ENCODE measurements at regions not wholly inside any gene's neighbourhood (a gene's known extent, or its start where the extent isn't known, plus 50 kb on each side); places are given as distances from the start of the nearest gene placed in this dataset.
"Not testable (repeated sequence)": the region's sequence is repeated elsewhere in the genome, so short reads cannot be mapped to it uniquely, and the experiment has no call there.

DNA sequence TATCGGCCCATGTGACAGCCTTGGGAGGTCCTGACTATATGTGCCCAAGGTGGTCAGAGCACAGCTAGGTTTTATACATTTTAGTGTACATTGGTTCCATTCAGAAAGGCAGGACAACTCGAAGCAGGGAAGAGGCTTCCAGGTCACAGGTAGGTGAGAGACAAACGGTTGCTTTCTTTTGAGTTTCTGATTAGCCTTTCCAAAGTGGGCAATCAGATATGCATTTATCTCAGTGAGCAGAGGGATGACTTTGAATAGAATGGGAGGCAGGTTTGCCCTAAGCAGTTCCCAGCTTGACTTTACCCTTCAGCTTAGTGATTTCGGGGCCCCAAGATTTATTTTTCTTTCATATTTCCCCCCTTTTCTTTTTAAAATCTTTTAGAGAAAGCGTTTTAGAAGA, 87.6 kb upstream of the PPP2R5C start:
- Histone ChIP-seq H3K27ac (ENCODE audit: low read depth in 2 of 2, low read length in 2 of 2) (no peak overlapping the region), H3K9ac (ENCODE audit: low read depth in 1 of 2, low read length in 2 of 2) (no peak overlapping the region), H3K36me3 (ENCODE audit: control insufficient read depth in 2 of 2, insufficient read depth in 2 of 2, low read length in 2 of 2) (no peaks in the 10 kb centered on the region), H3K4me3 (ENCODE audit: low read length in 2 of 2) (no peak overlapping the region), H3K27me3 (ENCODE audit: control insufficient read depth in 2 of 2, insufficient read depth in 2 of 2, low read length in 2 of 2) (no peaks in the 10 kb centered on the region), H3K9me3 (ENCODE audit: control insufficient read depth in 2 of 2, low read length in 2 of 2) (peaks cover 0 to 3% of the 10 kb centered on the region in 2 donors), H3K4me1 (ENCODE audit: control insufficient read depth in 2 of 2, insufficient read depth in 2 of 2, low read length in 2 of 2) (no peaks in the 10 kb centered on the region)

DNA sequence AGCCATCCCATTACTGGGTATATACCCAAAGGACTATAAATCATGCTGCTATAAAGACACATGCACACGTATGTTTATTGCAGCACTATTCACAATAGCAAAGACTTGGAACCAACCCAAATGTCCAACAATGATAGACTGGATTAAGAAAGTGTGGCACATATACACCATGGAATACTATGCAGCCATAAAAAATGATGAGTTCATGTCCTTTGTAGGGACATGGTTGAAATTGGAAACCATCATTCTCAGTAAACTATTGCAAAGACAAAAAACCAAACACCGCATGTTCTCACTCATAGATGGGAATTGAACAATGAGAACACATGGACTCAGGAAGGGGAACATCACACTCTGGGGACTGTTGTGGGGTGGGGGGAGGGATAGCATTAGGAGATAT, 85.7 kb upstream of the PPP2R5C start:
- not testable (repeated sequence) for H3K36me3 ChIP-seq (ENCODE audit: control insufficient read depth in 2 of 2, insufficient read depth in 2 of 2, low read length in 2 of 2); H3K27me3 ChIP-seq (ENCODE audit: control insufficient read depth in 2 of 2, insufficient read depth in 2 of 2, low read length in 2 of 2); H3K9ac ChIP-seq (ENCODE audit: low read depth in 1 of 2, low read length in 2 of 2); H3K27ac ChIP-seq (ENCODE audit: low read depth in 2 of 2, low read length in 2 of 2); H3K4me3 ChIP-seq (ENCODE audit: low read length in 2 of 2); H3K4me1 ChIP-seq (ENCODE audit: control insufficient read depth in 2 of 2, insufficient read depth in 2 of 2, low read length in 2 of 2); H3K9me3 ChIP-seq (ENCODE audit: control insufficient read depth in 2 of 2, low read length in 2 of 2)

DNA sequence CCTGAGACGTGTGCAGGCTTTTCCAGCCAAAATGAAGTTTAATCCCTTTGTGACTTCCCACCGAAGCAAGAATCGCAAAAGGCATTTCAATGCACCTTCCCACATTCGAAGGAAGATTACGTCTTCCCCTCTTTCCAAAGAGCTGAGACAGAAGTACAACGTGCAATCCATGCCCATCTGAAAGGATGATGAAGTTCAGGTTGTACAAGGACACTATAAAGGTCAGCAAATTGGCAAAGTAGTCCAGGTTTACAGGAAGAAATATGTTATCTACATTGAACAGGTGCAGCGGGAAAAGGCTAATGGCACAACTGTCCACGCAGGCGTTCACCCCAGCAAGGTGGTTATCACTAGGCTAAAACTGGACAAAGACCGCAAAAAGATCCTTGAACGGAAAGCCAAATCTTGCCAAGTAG, 83.6 kb upstream of the PPP2R5C start:
- H3K4me3 ChIP-seq (ENCODE audit: low read length in 2 of 2); H3K9me3 ChIP-seq (ENCODE audit: control insufficient read depth in 2 of 2, low read length in 2 of 2); H3K9ac ChIP-seq (ENCODE audit: low read depth in 1 of 2, low read length in 2 of 2); H3K27me3 ChIP-seq (ENCODE audit: control insufficient read depth in 2 of 2, insufficient read depth in 2 of 2, low read length in 2 of 2); H3K4me1 ChIP-seq (ENCODE audit: control insufficient read depth in 2 of 2, insufficient read depth in 2 of 2, low read length in 2 of 2); H3K27ac ChIP-seq (ENCODE audit: low read depth in 2 of 2, low read length in 2 of 2); H3K36me3 ChIP-seq (ENCODE audit: control insufficient read depth in 2 of 2, insufficient read depth in 2 of 2, low read length in 2 of 2): not testable (repeated sequence)

DNA sequence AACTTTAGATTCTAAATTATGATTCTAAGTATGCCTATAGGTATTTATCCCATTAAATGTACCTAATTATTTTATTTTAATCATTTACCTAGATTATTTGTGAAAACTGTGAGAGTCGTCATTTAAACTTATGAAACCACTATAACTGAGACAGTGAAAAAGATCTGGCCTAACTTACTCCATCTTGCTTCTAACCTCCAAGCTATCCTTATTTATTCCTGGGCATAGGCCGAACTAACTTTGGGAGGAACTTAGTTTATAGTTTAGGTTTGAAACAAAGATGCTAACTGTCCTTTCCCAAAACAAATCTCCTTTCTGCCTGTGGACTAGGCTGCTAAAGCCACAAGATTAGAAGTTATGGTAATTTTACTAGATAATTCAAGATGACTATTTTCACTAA, 79.7 kb upstream of the PPP2R5C start:
- Histone ChIP-seq H3K9ac (ENCODE audit: low read depth in 1 of 2, low read length in 2 of 2) (no peak overlapping the region), H3K4me3 (ENCODE audit: low read length in 2 of 2) (no peak overlapping the region), H3K27ac (ENCODE audit: low read depth in 2 of 2, low read length in 2 of 2) (no peak overlapping the region), H3K9me3 (ENCODE audit: control insufficient read depth in 2 of 2, low read length in 2 of 2) (no peaks in the 10 kb centered on the region), H3K27me3 (ENCODE audit: control insufficient read depth in 2 of 2, insufficient read depth in 2 of 2, low read length in 2 of 2) (peaks cover 0 to 4% of the 10 kb centered on the region in 2 donors), H3K36me3 (ENCODE audit: control insufficient read depth in 2 of 2, insufficient read depth in 2 of 2, low read length in 2 of 2) (no peaks in the 10 kb centered on the region), H3K4me1 (ENCODE audit: control insufficient read depth in 2 of 2, insufficient read depth in 2 of 2, low read length in 2 of 2) (no peaks in the 10 kb centered on the region)

DNA sequence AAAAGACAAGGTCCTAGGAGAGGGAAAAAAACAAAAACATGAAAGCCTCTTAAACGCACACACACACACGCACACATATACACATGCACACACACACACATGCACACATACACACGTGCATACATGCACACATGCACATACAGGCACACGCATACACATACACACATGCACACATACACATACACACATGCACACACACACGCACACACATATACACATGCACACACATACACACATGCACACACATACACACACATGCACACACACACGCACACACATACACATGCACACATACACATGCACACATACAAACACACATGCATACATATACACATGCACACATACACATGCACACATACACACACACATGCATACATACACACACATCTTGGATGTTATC, 78.1 kb upstream of the PPP2R5C start:
- H3K27ac ChIP-seq (ENCODE audit: low read depth in 2 of 2, low read length in 2 of 2), result no peak overlapping the region
- H3K9ac ChIP-seq (ENCODE audit: low read depth in 1 of 2, low read length in 2 of 2), result no peak overlapping the region
- no peaks in the 10 kb centered on the region for H3K36me3 ChIP-seq (ENCODE audit: control insufficient read depth in 2 of 2, insufficient read depth in 2 of 2, low read length in 2 of 2)
- no peaks in the 10 kb centered on the region for H3K4me1 ChIP-seq (ENCODE audit: control insufficient read depth in 2 of 2, insufficient read depth in 2 of 2, low read length in 2 of 2)
- no peaks in the 10 kb centered on the region for H3K9me3 ChIP-seq (ENCODE audit: control insufficient read depth in 2 of 2, low read length in 2 of 2)
- H3K27me3 ChIP-seq (ENCODE audit: control insufficient read depth in 2 of 2, insufficient read depth in 2 of 2, low read length in 2 of 2), result peaks cover 0 to 4% of the 10 kb centered on the region in 2 donors
- H3K4me3 ChIP-seq (ENCODE audit: low read length in 2 of 2), result no peak overlapping the region

DNA sequence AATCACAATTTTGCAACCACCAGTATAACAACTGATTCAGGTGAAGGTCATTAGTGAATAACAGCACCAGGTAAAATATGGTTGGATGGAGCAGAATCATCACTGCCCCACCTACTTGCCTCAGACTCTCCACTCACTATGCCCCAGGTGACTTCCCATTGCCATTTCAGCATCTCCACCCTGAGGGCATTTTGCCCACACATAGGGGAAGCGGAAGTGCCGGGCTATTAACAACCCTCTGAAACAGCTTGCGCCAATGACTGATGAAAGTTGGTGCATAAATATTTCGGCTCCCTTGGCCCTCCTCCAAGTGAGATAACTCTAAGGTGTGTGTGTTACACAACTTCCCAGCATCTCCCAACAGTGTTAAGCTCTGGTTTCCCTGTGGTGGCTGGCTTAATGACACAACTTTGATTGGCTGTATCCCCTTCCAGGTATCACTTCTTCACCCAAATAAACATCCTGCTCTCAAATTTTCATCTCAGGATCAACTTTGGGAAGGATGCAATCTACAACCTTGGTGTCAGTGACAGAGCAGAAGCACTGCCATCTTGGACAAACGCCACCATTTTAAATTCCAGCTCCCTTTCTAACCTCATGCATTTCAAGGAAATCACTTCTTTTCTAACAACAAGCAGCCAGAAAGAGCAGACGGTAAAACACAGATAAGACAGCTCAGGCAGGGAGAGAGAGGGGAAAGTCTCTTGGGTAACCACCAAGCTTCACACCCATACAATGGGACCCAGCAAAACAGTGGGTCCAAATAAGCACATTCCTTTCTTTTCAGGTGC, 73.6 kb upstream of the PPP2R5C start:
- peaks cover 0 to 4% of the 10 kb centered on the region in 2 donors for H3K27me3 ChIP-seq (ENCODE audit: control insufficient read depth in 2 of 2, insufficient read depth in 2 of 2, low read length in 2 of 2)
- H3K4me1 ChIP-seq (ENCODE audit: control insufficient read depth in 2 of 2, insufficient read depth in 2 of 2, low read length in 2 of 2), result no peaks in the 10 kb centered on the region
- no peak overlapping the region for H3K9ac ChIP-seq (ENCODE audit: low read depth in 1 of 2, low read length in 2 of 2)
- no peaks in the 10 kb centered on the region for H3K9me3 ChIP-seq (ENCODE audit: control insufficient read depth in 2 of 2, low read length in 2 of 2)
- H3K36me3 ChIP-seq (ENCODE audit: control insufficient read depth in 2 of 2, insufficient read depth in 2 of 2, low read length in 2 of 2), result no peaks in the 10 kb centered on the region
- no peak overlapping the region for H3K27ac ChIP-seq (ENCODE audit: low read depth in 2 of 2, low read length in 2 of 2)
- H3K4me3 ChIP-seq (ENCODE audit: low read length in 2 of 2), result no peak overlapping the region

DNA sequence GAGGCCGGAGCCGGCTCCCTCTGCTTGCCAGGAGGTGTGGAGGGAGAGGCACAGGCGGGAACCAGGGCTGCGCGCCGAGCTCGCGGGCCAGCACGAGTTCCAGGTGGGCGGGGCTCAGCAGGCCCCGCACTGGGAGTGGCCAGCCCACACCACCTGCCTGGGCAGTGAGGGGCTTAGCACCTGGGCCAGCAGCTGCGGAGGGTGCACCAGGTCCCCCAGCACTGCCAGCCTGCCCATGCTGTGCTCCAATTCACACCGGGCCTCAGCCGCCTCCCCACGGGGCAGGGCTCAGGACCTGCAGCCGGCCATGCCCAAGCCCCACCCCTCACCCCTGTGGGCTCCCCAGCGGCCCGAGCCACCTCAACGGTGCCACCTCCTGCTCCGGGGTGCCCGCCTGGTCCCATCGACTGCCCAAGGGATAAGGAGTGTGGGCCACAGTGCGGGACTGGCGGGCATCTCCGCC, 72.4 kb upstream of the PPP2R5C start:
- Histone ChIP-seq H3K27me3 (ENCODE audit: control insufficient read depth in 2 of 2, insufficient read depth in 2 of 2, low read length in 2 of 2) (no peaks in the 10 kb centered on the region), H3K36me3 (ENCODE audit: control insufficient read depth in 2 of 2, insufficient read depth in 2 of 2, low read length in 2 of 2) (no peaks in the 10 kb centered on the region), H3K4me1 (ENCODE audit: control insufficient read depth in 2 of 2, insufficient read depth in 2 of 2, low read length in 2 of 2) (no peaks in the 10 kb centered on the region), H3K4me3 (ENCODE audit: low read length in 2 of 2) (no peak overlapping the region), H3K9me3 (ENCODE audit: control insufficient read depth in 2 of 2, low read length in 2 of 2) (no peaks in the 10 kb centered on the region), H3K9ac (ENCODE audit: low read depth in 1 of 2, low read length in 2 of 2) (no peak overlapping the region), H3K27ac (ENCODE audit: low read depth in 2 of 2, low read length in 2 of 2) (no peak overlapping the region)

DNA sequence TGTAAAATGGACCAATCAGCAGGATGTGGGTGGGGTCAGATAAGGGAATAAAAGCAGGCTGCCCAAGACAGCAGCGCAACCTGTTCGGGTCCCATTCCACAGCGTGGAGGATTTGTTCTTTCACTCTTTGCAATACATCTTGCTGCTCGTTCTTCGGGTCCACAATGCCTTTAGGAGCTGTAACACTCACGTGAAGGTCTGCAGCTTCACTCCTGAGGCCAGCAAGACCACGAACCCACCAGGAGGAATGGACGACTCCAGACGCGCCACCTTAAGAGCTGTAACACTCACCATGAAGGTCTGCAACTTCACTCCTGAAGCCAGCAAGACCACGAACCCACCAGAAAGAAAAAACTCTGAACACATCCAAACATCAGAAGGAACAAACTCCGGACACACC, 71.5 kb upstream of the PPP2R5C start:
- H3K9me3 ChIP-seq (ENCODE audit: control insufficient read depth in 2 of 2, low read length in 2 of 2); H3K4me3 ChIP-seq (ENCODE audit: low read length in 2 of 2); H3K27me3 ChIP-seq (ENCODE audit: control insufficient read depth in 2 of 2, insufficient read depth in 2 of 2, low read length in 2 of 2): not testable (repeated sequence)

DNA sequence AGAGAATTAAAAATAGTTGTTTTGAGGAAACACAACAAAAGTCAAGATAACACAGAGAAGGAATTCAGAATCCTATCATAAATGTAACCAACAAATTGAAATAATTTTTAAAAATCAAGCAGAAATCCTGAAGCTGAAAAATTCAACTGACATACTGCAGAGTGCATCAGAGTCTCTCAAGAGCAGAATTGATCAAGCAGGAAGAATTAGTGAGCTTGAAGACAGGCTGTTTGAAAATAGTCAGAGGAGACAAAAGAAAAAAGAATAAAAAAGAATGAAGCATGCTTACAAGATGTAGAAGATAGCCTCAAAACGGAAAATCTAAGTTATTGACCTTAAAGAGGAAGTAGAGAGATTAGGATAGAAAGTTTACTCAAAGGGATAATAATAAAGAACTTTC, 65.8 kb upstream of the PPP2R5C start:
- Histone ChIP-seq H3K4me1 (ENCODE audit: control insufficient read depth in 2 of 2, insufficient read depth in 2 of 2, low read length in 2 of 2) (no peaks in the 10 kb centered on the region), H3K36me3 (ENCODE audit: control insufficient read depth in 2 of 2, insufficient read depth in 2 of 2, low read length in 2 of 2) (no peaks in the 10 kb centered on the region), H3K4me3 (ENCODE audit: low read length in 2 of 2) (no peak overlapping the region), H3K27me3 (ENCODE audit: control insufficient read depth in 2 of 2, insufficient read depth in 2 of 2, low read length in 2 of 2) (no peaks in the 10 kb centered on the region), H3K9me3 (ENCODE audit: control insufficient read depth in 2 of 2, low read length in 2 of 2) (peaks cover 0 to 5% of the 10 kb centered on the region in 2 donors), H3K27ac (ENCODE audit: low read depth in 2 of 2, low read length in 2 of 2) (no peak overlapping the region), H3K9ac (ENCODE audit: low read depth in 1 of 2, low read length in 2 of 2) (no peak overlapping the region)

More for the DNA sequence above, 71.5 kb upstream of the PPP2R5C start:
- not testable (repeated sequence) for H3K27ac ChIP-seq (ENCODE audit: low read depth in 2 of 2, low read length in 2 of 2); H3K9ac ChIP-seq (ENCODE audit: low read depth in 1 of 2, low read length in 2 of 2); H3K4me1 ChIP-seq (ENCODE audit: control insufficient read depth in 2 of 2, insufficient read depth in 2 of 2, low read length in 2 of 2); H3K36me3 ChIP-seq (ENCODE audit: control insufficient read depth in 2 of 2, insufficient read depth in 2 of 2, low read length in 2 of 2)

DNA sequence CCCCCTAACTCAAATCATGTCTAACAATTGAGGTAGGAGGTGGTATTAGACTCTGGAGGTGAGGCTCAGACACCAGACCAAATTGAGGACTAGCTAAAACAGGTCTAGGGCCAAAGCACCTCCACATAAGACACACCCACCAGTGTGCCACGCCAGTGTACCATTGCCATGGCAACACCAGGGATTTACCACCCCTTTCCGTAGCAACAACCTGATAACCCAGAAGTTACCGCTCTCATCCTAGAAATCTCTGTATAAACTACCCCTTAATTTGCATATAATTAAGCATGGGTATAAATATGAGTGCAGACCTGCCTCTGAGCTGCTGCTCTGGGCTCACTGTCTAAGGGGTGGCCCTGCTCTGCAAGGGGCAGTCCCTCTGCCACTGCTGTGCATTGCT, 57.4 kb upstream of the PPP2R5C start:
- Histone ChIP-seq H3K9ac (ENCODE audit: low read depth in 1 of 2, low read length in 2 of 2) (no peak overlapping the region), H3K27ac (ENCODE audit: low read depth in 2 of 2, low read length in 2 of 2) (no peak overlapping the region)

More for the DNA sequence above, 57.4 kb upstream of the PPP2R5C start:
- no peaks in the 10 kb centered on the region for H3K9me3 ChIP-seq (ENCODE audit: control insufficient read depth in 2 of 2, low read length in 2 of 2)
- no peak overlapping the region for H3K4me3 ChIP-seq (ENCODE audit: low read length in 2 of 2)
- peaks cover 6 to 13% of the 10 kb centered on the region in 2 donors for H3K4me1 ChIP-seq (ENCODE audit: control insufficient read depth in 2 of 2, insufficient read depth in 2 of 2, low read length in 2 of 2)
- no peaks in the 10 kb centered on the region for H3K36me3 ChIP-seq (ENCODE audit: control insufficient read depth in 2 of 2, insufficient read depth in 2 of 2, low read length in 2 of 2)
- H3K27me3 ChIP-seq (ENCODE audit: control insufficient read depth in 2 of 2, insufficient read depth in 2 of 2, low read length in 2 of 2), result no peaks in the 10 kb centered on the region

All from mucosa of rectum (tissue), 2 donors.